A549 (cell line): ENCODE measurements at regions not wholly inside any gene's neighbourhood (a gene's known extent, or its start where the extent isn't known, plus 50 kb on each side); places are given as distances from the start of the nearest gene placed in this dataset.

ENCODE experiments used
- ATAC-seq, 2 experiments: fragments of 200-7000 bp in 1 of 2; fragments of >200 bp in 1 of 2; cut with Nextera tagmentation in 1 of 2; cut with Tn5 transposase in 1 of 2; 3 replicates each; pipeline versions ENCODE4 v1.8.0 to v1.9.1; 2018 to 2020; ENCODE audit warnings: mild to moderate bottlenecking in 1 of 2, moderate library complexity in 1 of 2
- CTCF ChIA-PET: fragments of 300-600 bp; sonication (Branson Sonifier 250); formaldehyde crosslinking; extraction: SDS; loops from one replicate; lab custom pipeline; 2021; ENCODE audit warnings: antibody characterized with exemption, inconsistent platforms; lab: Yijun Ruan, JAX
- POLR2A ChIA-PET: fragments of 350-600 bp; formaldehyde crosslinking; extraction: SDS; loops from one replicate; lab custom pipeline; 2021; ENCODE audit warnings: antibody characterized with exemption, inconsistent platforms; lab: Yijun Ruan, JAX
- DNase-seq, 2 experiments: peaks; one replicate each; pipeline versions ENCODE4 v3.0.0 to v3.0.0-alpha.2; 2011 to 2016; ENCODE audit warnings: low read depth in 1 of 2, low spot score in 1 of 2
- FAIRE-seq: peaks from 2 replicates; lab custom pipeline; 2011; peaks lifted over from hg19 to GRCh38; lab: Jason Lieb, UNC
- H3K27ac ChIP-seq, 2 experiments: fragments of >200 bp; sonication (Bioruptor Twin); formaldehyde crosslinking; 3 replicates each; pipeline ENCODE4 v1.5.1; 2016 to 2017
- H3K4me1 ChIP-seq: fragments of >200 bp; sonication (Bioruptor Twin); formaldehyde crosslinking; 3 replicates; pipeline ENCODE4 v1.6.1; 2016
- H3K4me2 ChIP-seq: fragments of >200 bp; sonication (Bioruptor Twin); formaldehyde crosslinking; 3 replicates; pipeline ENCODE4 v1.6.1; 2016
- H3K4me3 ChIP-seq: fragments of >200 bp; sonication (Bioruptor Twin); formaldehyde crosslinking; 3 replicates; pipeline ENCODE4 v1.5.1; 2016
- H3K9me3 ChIP-seq: fragments of >200 bp; sonication (Bioruptor Twin); formaldehyde crosslinking; 3 replicates; pipeline ENCODE4 v1.6.1; 2016
- ATOH8 ChIP-seq: fragments of 250-450 bp; sonication (Bioruptor Pico); IDR thresholded peaks from 2 replicates; pipeline ENCODE4 v1.5.0; 2020; ENCODE audit warnings: low read depth, mild to moderate bottlenecking, moderate library complexity
- CEBPB ChIP-seq, 2 experiments: fragments of >200 bp in 1 of 2; sonication (Bioruptor Twin) in 1 of 2; formaldehyde crosslinking in 1 of 2; IDR thresholded peaks; 2 replicates each; pipeline ENCODE4 v1.6.1; 2012 to 2016
- CHD4 ChIP-seq: fragments of 200-600 bp; sonication (generic); IDR thresholded peaks from 2 replicates; pipeline ENCODE4 v1.6.1; 2016; ENCODE audit warnings: antibody characterized with exemption, mild to moderate bottlenecking, borderline replicate concordance
- EHF ChIP-seq: fragments of 250-450 bp; sonication (Bioruptor Pico); IDR thresholded peaks from 2 replicates; pipeline ENCODE4 v1.5.0; 2020; ENCODE audit warnings: mild to moderate bottlenecking
- EP300 ChIP-seq, 2 experiments: fragments of >200 bp; sonication (Bioruptor Twin); formaldehyde crosslinking; IDR thresholded peaks; 2 replicates in 1 of 2; 3 replicates in 1 of 2; pipeline ENCODE4 v1.6.1; 2016 to 2017
- GATA3 ChIP-seq: IDR thresholded peaks from 2 replicates; pipeline ENCODE4 v1.6.1; 2012; ENCODE audit warnings: borderline replicate concordance
- HOXB5 ChIP-seq: fragments of 250-450 bp; sonication (Bioruptor Pico); IDR thresholded peaks from 2 replicates; pipeline ENCODE4 v1.5.0; 2020; ENCODE audit warnings: mild to moderate bottlenecking, moderate library complexity
- MAFK ChIP-seq: fragments of 450-650 bp; IDR thresholded peaks from 2 replicates; pipeline ENCODE4 v1.6.1; 2014; ENCODE audit not compliant: partially characterized antibody
- MYC ChIP-seq: IDR thresholded peaks from 2 replicates; pipeline ENCODE4 v1.6.1; 2012; ENCODE audit warnings: mild to moderate bottlenecking, inconsistent platforms, low read length, improper control_type of control experiment, borderline replicate concordance
- NFE2L2 ChIP-seq: fragments of 150-350 bp; conservative IDR thresholded peaks from 2 replicates; pipeline ENCODE4 v1.6.1; 2014; ENCODE audit warnings: low read length
- NPAS2 ChIP-seq: fragments of 250-450 bp; sonication (Bioruptor Pico); IDR thresholded peaks from 2 replicates; pipeline ENCODE4 v1.8.0; 2022; ENCODE audit warnings: mild to moderate bottlenecking, moderate library complexity, borderline replicate concordance
- PBX3 ChIP-seq: IDR thresholded peaks from 2 replicates; pipeline ENCODE4 v1.6.1; 2012
- PHF8 ChIP-seq: fragments of 200-600 bp; sonication (generic); IDR thresholded peaks from 2 replicates; pipeline ENCODE4 v1.6.1; 2016; ENCODE audit warnings: low read depth, mild to moderate bottlenecking, antibody characterized with exemption, moderate library complexity, borderline replicate concordance
- POLR2A ChIP-seq: IDR thresholded peaks from 2 replicates; pipeline ENCODE4 v1.6.1; 2012; ENCODE audit warnings: mild to moderate bottlenecking, low read length
- RNF2 ChIP-seq: fragments of 200-600 bp; sonication (generic); IDR thresholded peaks from 2 replicates; pipeline ENCODE4 v1.6.1; 2016; ENCODE audit warnings: low read depth, mild to moderate bottlenecking, antibody characterized with exemption, moderate library complexity, borderline replicate concordance
- TP53 ChIP-seq: fragments of 250-450 bp; sonication (Bioruptor Pico); IDR thresholded peaks from 2 replicates; pipeline ENCODE4 v1.5.0; 2021; ENCODE audit warnings: mild to moderate bottlenecking, moderate library complexity
- ZNF302 ChIP-seq: fragments of 250-450 bp; sonication (Bioruptor Pico); IDR thresholded peaks from 2 replicates; pipeline ENCODE4 v1.9.0; 2021; ENCODE audit warnings: inconsistent platforms, mild to moderate bottlenecking, moderate library complexity
- WGBS: methylation state at CpG from one replicate; pipeline ENCODE4 v1.1.6; 2017; ENCODE audit errors: missing lambda C conversion rate; 5-methylcytosine and 5-hydroxymethylcytosine counted together
- TF ChIP-seq, protein P1 (sequence below): IDR thresholded peaks from 2 replicates; pipeline ENCODE4 v1.6.1; 2012; ENCODE audit warnings: low read depth, borderline replicate concordance
- TF ChIP-seq, protein P2 (sequence below): IDR thresholded peaks from 2 replicates; pipeline ENCODE4 v1.6.1; 2012

GRCh38 chr6:98020222-98020621, 737.2 kb upstream of the MMS22L start (continued):
- no peak for TF ChIP-seq TP53 (CRISPR knock-in tag)

DNA sequence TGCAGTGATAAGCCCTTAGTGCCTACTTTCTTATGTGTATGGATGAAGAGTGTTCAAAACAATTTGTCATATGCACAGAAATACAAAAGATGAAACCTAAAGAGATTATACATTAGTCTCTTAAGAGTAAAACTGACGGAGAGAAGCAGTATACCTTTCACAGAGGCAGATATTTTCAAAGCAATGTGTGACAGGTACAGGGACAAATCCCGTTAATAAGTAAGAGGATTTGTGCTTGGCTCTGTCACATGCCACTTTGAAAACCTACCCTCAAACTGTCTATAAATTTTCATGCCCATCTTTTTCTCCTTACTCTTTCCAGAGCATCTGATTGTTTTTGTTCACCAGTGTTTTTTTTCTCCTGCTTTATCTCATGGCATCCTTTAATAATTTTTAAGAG, 741.3 kb upstream of the MMS22L start:
- Histone ChIP-seq H3K27ac (no peak overlapping the region), H3K4me3 (no peak overlapping the region), H3K9me3 (no peaks in the 10 kb centered on the region), H3K4me2 (no peak overlapping the region), H3K4me1 (no peaks in the 10 kb centered on the region)
- FAIRE-seq (no peak), DNase-seq (no peak), ATAC-seq (no peak)
- WGBS, result 0% methylated on average over 2 of the region's 2 CpGs
- ChIA-PET POLR2A (no interaction called here), CTCF (no interaction called here)
- TF ChIP-seq, protein P1, sequence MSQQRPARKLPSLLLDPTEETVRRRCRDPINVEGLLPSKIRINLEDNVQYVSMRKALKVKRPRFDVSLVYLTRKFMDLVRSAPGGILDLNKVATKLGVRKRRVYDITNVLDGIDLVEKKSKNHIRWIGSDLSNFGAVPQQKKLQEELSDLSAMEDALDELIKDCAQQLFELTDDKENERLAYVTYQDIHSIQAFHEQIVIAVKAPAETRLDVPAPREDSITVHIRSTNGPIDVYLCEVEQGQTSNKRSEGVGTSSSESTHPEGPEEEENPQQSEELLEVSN, result no peak
- no peak for TF ChIP-seq PBX3
- no peak for TF ChIP-seq CEBPB (IDR thresholded peaks at IDR 0.05)
- TF ChIP-seq EP300 (IDR thresholded peaks at IDR 0.05), result no peak

DNA sequence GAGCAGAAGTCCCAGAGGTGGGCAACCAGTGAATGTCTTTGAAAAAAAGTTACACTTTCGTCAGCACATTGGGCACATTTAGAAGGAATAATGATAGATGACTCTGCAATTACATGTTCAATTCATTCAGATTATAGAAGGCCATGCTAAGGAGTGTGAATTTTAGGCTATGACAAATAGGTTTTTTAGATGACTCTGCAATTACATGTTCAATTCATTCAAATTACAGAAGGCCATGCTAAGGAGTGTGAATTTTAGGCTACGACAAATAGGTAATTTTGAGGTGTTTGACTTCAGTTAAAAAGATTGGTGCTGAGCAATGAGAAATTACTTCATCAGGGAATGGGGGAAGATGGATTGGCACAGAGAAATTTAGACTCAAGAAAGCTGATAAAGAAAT, 744.9 kb upstream of the MMS22L start:
- POLR2A ChIA-PET, result no interaction called here
- H3K4me1 ChIP-seq, result no peaks in the 10 kb centered on the region
- no peak for FAIRE-seq

GRCh38 chr6:98033617-98034016, 750.6 kb upstream of the MMS22L start:
- H3K4me3 ChIP-seq, result no peak overlapping the region
- H3K4me1 ChIP-seq, result no peaks in the 10 kb centered on the region
- DNase-seq, result no peak
- no peak overlapping the region for H3K27ac ChIP-seq
- FAIRE-seq, result no peak
- no peaks in the 10 kb centered on the region for H3K9me3 ChIP-seq
- POLR2A ChIA-PET, result no interaction called here
- WGBS, result 56% methylated on average over 3 of the region's 3 CpGs
- TF ChIP-seq ZNF302 (CRISPR knock-in tag) (no peak), CHD4 (no peak), GATA3 (no peak), NPAS2 (CRISPR knock-in tag) (no peak), MYC (no peak), HOXB5 (no peak), RNF2 (no peak), PHF8 (no peak), ATOH8 (CRISPR knock-in tag) (no peak), EHF (CRISPR knock-in tag) (no peak), NFE2L2 (no peak)
- TF ChIP-seq, protein P2, sequence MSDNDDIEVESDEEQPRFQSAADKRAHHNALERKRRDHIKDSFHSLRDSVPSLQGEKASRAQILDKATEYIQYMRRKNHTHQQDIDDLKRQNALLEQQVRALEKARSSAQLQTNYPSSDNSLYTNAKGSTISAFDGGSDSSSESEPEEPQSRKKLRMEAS, result no peak
- TF ChIP-seq, protein P1, result no peak
- CTCF ChIA-PET, result no interaction called here
- no peak overlapping the region for H3K4me2 ChIP-seq
- ATAC-seq, result no peak

More for the DNA sequence above, 744.9 kb upstream of the MMS22L start:
- no peak for ATAC-seq
- TF ChIP-seq MAFK, result peak; percentile 36
- TF ChIP-seq POLR2A, result no peak
- TF ChIP-seq, all 56 proteins: peak for 1
- Histone ChIP-seq H3K4me2 (no peak overlapping the region), H3K27ac (no peak overlapping the region), H3K4me3 (no peak overlapping the region), H3K9me3 (no peaks in the 10 kb centered on the region)
- WGBS, result 0% methylated on average over 2 of the region's 2 CpGs
- CTCF ChIA-PET, result no interaction called here
- DNase-seq, result no peak
